NCI-H1694 treated with DMSO at 0.1 percent for 48 hours (cell line): ENCODE measurements at regions not wholly inside any gene's neighbourhood (a gene's known extent, or its start where the extent isn't known, plus 50 kb on each side); places are given as distances from the start of the nearest gene placed in this dataset.

Source experiments
- DNase-seq: peaks from one replicate; lab custom pipeline; 2025; lab: John Stamatoyannopoulos, UW

DNA sequence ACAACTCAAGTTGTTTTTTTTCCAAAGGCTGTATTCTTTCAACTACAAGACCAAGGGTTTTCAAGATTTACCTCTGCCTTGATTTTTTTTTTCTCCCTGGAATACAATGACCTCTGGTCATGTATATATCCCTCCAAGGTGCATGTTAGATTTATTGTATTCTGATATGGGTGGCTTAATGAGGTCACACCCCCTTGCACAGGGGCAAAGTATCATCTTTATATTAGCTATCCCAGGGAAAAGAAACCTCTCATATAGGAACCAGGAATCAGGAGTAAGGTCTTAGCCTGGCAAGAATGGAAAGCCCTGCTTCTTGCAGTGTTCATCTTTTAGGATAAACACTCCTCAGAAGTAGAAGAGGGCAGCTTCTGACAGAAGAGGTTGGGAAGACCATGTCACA lies 516.9 kb upstream of the TENM4 start:
- no peak for DNase-seq

GRCh38 chr11:79956061-79956460 lies 515.2 kb upstream of the TENM4 start:
- DNase-seq: no peak

- DNase-seq: no peak
Measured at GRCh38 chr11:79953629-79954028, 512.8 kb upstream of the TENM4 start.

DNA sequence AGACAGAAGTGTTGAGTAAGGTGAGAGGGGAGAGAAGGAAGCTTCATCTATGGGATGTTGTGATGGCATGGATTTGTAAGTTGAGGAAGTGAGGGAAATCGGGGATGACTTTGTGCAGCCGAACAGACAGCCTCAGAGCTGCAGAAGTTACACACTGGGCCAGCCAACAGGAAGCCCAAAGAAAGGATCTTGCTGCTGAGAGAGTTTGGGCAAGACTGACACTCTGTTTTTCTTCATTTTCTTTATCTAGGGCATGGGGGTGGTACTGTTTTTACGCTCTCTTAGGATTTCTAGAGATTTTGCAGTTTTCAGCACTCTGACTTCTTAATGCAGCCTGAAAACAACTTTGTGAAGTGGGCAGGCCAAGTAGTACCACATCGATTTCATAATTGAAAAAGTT lies 509.9 kb upstream of the TENM4 start:
- no peak for DNase-seq

- no peak for DNase-seq
Measured at GRCh38 chr11:79950172-79950571, 509.3 kb upstream of the TENM4 start.

DNA sequence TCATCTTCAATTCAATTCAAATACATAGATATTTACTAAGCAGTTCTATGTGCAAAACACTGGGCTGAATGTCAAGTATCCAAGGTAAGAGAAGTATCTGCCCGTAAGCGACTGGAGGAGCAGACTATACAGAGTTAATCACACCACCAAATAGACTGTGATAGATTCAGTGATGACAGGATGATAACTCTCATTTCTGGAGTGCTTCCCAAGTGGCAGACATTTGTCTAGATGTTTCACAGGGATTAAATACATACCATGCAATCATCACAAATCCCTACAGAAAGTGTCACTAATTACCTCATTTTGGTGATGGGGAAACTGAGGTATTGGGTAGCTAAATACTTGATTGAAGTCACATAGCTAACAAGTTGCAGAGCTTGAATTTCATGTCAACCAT lies 508.7 kb upstream of the TENM4 start:
- DNase-seq: no peak

DNA sequence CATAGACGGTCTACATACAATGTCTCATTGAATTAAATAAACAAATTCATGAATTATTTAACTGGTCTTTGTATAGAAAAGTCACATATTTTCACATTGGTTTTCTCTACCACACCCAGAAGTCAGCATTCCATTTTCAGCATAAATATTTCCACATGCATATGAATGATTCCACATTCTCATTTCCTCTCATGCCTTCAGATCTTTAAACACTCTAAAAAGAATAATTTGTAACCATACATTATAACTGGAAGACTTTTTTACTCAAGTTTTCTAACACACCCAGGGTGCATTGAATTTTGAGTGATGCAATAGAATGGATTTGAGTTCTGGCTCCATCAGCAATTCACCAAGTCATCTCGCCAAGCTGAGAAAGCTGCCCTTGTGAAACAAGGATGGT lies 501.8 kb upstream of the TENM4 start:
- no peak for DNase-seq

GRCh38 chr11:79942090-79942489 lies 501.3 kb upstream of the TENM4 start:
- no peak for DNase-seq

DNA sequence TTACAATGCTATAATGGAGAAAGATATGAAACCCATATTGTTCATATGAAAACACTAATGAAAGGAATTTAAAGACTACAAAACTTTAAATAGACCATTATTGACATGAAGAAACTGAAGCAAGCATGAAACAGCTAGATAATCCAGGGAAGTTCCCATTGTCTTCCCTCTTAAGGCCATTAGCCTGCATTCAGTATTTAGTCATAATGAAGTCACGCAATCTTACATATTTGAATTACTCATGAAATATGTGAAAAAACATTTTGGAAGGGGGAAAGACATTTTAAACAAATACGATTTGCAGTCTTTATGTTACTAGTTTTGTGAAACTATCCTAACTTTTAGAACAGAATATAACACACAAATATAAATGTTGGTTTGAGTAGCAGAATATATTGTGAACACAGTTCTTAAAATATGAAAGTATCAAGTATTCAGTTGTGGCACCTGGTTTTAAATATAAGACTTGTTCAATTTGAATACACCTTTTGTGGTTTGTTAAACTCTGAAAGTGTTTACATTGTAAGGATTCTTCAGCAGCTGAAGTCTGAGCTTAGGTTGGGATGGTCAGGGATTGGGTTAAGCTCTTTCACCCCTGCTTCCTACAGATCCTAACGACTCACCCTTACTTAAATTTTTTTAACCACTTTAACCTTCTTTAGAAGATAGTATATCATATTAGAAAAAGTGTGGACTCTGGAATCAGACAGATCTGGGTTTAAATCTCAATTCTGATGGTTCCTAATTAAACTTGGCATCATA lies 500.3 kb upstream of the TENM4 start:
- no peak for DNase-seq

DNA sequence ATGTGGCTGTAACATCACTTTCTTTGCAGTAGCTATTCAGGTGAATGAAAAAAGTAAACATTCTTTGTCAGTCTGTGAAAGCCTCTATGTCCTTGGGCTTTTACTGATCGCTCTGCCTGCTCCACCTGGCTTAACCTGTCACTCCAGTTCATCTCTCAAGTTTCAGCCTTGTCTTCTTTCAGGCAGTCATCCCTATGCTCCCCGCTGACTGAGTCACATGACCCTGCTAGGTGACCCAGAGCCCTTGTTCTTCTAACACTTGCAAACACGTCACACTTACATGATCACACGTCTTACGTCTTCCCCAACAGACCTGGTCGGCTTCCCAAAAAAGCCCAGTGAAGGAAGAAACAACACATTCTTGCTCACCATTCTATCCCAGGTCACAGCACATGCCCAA lies 499.3 kb upstream of the TENM4 start:
- no peak for DNase-seq

GRCh38 chr11:79939111-79939510 lies 498.3 kb upstream of the TENM4 start:
- DNase-seq: no peak

GRCh38 chr11:79937676-79938334 lies 497.0 kb upstream of the TENM4 start:
- no peak for DNase-seq

- no peak for DNase-seq
Measured at GRCh38 chr11:79932612-79933011, 491.8 kb upstream of the TENM4 start.

- no peak for DNase-seq
Measured at GRCh38 chr11:79931692-79932091, 490.9 kb upstream of the TENM4 start.

DNA sequence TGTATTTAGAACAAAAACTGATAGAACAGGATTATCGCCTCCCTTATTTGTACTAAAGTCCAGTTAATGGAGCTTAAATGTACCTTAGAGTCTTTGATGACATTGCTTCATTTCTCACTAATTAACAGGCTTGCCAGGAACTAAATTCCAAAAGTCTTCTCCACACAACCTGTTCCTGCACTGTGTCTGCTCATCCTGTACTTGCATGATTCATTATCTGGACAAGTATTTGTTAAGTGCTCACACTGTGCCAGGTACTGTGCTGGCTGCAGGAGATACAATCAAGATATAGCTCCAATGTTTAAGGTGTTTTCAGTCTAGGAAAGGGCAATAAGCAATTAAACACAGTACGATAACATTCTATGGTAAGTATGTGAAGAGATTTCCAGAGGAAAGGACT lies 485.9 kb upstream of the TENM4 start:
- DNase-seq: no peak

- DNase-seq: no peak
Measured at GRCh38 chr11:79925570-79925969, 484.7 kb upstream of the TENM4 start.

GRCh38 chr11:79922641-79923040 lies 481.8 kb upstream of the TENM4 start:
- DNase-seq: no peak

GRCh38 chr11:79920480-79920879 lies 479.6 kb upstream of the TENM4 start:
- no peak for DNase-seq

DNA sequence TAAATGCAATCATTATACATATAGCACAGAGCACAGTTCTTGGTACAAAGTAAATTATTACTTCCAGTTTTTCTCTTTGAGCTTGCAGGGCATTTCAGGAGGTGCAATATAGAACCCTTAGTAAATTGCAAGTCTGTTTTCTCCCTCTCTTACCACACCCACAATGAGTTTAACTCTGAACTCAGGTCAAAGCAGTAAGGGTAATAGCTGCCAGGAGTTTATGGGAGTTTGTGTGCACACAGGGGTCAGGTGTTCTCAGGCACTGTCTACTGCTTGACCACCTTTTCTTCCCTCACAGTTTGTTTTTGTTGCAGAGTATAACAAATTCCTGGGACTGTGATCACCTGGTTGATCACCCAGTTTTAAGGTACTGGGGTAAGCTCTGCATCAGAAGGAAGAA lies 478.5 kb upstream of the TENM4 start:
- no peak for DNase-seq

- DNase-seq: no peak
Measured at GRCh38 chr11:79918846-79919245, 478.0 kb upstream of the TENM4 start.

GRCh38 chr11:79906164-79906563 lies 465.3 kb upstream of the TENM4 start:
- DNase-seq: no peak

DNA sequence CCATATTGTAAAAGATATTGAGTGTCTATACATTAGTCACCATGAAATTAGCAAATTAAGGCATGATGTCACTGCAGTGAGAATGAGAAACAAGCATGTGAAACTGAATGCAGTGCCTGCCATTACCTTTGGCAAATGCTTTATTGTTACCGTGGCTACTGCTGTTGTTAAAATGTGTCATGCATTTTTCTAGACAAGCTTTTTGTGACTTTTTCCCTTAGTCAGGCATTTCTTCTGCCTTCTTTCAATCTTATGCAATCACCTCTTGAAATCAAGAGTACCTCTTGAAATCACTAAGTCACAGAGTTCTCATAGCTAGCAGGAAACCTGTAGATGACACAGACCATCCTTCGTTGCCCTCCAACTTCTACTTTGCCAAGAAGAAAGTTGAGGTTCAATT lies 461.7 kb upstream of the TENM4 start:
- DNase-seq: no peak

DNA sequence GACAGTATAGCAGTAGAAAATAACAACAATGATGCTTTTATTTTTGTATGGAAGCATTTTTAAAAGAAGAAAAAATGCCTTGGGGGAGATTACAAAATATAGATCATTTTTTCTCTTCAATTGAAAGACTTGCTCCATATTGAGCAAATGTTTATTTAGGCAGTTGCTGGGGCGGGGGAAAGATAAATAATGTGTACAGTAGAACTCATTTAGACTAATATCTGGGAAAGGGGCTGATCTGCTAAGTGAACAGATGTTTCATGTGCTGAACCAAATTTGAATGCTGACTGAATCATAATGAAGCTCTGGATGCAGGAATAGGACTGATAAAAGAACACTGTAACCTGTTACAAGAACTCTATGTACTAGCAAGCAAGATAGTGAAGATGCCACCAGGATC lies 457.1 kb upstream of the TENM4 start:
- no peak for DNase-seq

DNA sequence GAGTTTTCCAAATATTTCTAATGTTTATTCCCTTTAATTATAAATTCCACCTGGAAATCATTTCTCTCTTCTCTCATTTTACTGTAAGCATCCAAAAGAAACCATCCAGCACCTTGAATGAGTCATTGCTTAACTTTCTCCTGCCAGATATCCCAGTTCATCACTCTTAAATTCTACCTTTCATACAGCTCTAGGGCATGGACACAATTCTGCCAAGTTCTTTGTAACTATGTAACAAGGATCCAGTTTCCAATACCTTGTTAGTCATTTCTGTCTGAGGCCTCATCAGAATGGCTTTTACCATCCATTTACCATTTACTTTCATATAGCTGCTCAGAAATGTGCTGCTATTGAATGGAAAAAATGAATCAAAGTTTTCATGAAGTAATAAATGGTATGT lies 455.4 kb upstream of the TENM4 start:
- no peak for DNase-seq
